NCI-H1930 (cell line): ENCODE measurements at regions not wholly inside any gene's neighbourhood (a gene's known extent, or its start where the extent isn't known, plus 50 kb on each side); places are given as distances from the start of the nearest gene placed in this dataset.

Source experiments
- DNase-seq, 2 experiments: peaks; one replicate each; lab custom pipeline; 2025; lab: John Stamatoyannopoulos, UW

GRCh38 chr2:144281476-144281875 lies 238.4 kb downstream of the ZEB2 start:
- DNase-seq = no peak

GRCh38 chr2:144280009-144280408 lies 239.9 kb downstream of the ZEB2 start:
- DNase-seq = no peak

- no peak for DNase-seq
Measured at GRCh38 chr2:144279165-144279564, 240.8 kb downstream of the ZEB2 start.

GRCh38 chr2:144277622-144278354 lies 242.1 kb downstream of the ZEB2 start:
- DNase-seq = no peak

- DNase-seq = no peak
Measured at GRCh38 chr2:144275340-144275739, 244.6 kb downstream of the ZEB2 start.

- no peak for DNase-seq
Measured at GRCh38 chr2:144274131-144274530, 245.8 kb downstream of the ZEB2 start.

GRCh38 chr2:144270951-144271350 lies 249.0 kb downstream of the ZEB2 start:
- no peak for DNase-seq

GRCh38 chr2:144268036-144268678 lies 251.8 kb downstream of the ZEB2 start:
- DNase-seq = no peak

GRCh38 chr2:144267239-144267638 lies 252.7 kb downstream of the ZEB2 start:
- DNase-seq = no peak

- no peak for DNase-seq
Measured at GRCh38 chr2:144265654-144266053, 254.3 kb downstream of the ZEB2 start.

- DNase-seq = no peak
Measured at GRCh38 chr2:144261966-144262365, 258.0 kb downstream of the ZEB2 start.

GRCh38 chr2:144261336-144261735 lies 258.6 kb downstream of the ZEB2 start:
- no peak for DNase-seq

GRCh38 chr2:144259332-144259731 lies 260.6 kb downstream of the ZEB2 start:
- no peak for DNase-seq

GRCh38 chr2:144258154-144258553 lies 261.8 kb downstream of the ZEB2 start:
- DNase-seq = no peak

GRCh38 chr2:144256996-144257707 lies 262.8 kb downstream of the ZEB2 start:
- DNase-seq = no peak

- no peak for DNase-seq
Measured at GRCh38 chr2:144254342-144255235, 265.3 kb downstream of the ZEB2 start.

- DNase-seq = no peak
Measured at GRCh38 chr2:144253743-144254142, 266.2 kb downstream of the ZEB2 start.

GRCh38 chr2:144252694-144253093 lies 267.2 kb downstream of the ZEB2 start:
- DNase-seq = no peak

- no peak for DNase-seq
Measured at GRCh38 chr2:144249035-144249637, 270.8 kb downstream of the ZEB2 start.

GRCh38 chr2:144248350-144249034 lies 271.4 kb downstream of the ZEB2 start:
- no peak for DNase-seq

- no peak for DNase-seq
Measured at GRCh38 chr2:144244938-144245337, 275.0 kb downstream of the ZEB2 start.
